IPS DF 6.9 (cell line): ENCODE measurements at regions not wholly inside any gene's neighbourhood (a gene's known extent, or its start where the extent isn't known, plus 50 kb on each side); places are given as distances from the start of the nearest gene placed in this dataset.

Source experiments
- DNase-seq: peaks from one replicate; pipeline ENCODE4 v3.0.0-alpha.2; 2013; ENCODE audit warnings: low read depth, low spot score
- H3K27ac ChIP-seq: one replicate; pipeline ENCODE4 v1.5.1; 2013; ENCODE audit warnings: low read length, control low read depth
- H3K27me3 ChIP-seq: 2 replicates; pipeline ENCODE4 v1.6.1; 2013; ENCODE audit warnings: mild to moderate bottlenecking, low read length; ENCODE audit not compliant: control insufficient read depth, insufficient read depth
- H3K36me3 ChIP-seq: 2 replicates; pipeline ENCODE4 v1.6.1; 2013; ENCODE audit warnings: low read length; ENCODE audit not compliant: control insufficient read depth, insufficient read depth
- H3K4me1 ChIP-seq: 2 replicates; pipeline ENCODE4 v1.6.1; 2013; ENCODE audit warnings: low read length; ENCODE audit not compliant: control insufficient read depth, insufficient read depth
- H3K4me3 ChIP-seq: 2 replicates; pipeline ENCODE4 v1.5.1; 2013; ENCODE audit warnings: mild to moderate bottlenecking, low read length
- H3K9me3 ChIP-seq: 2 replicates; pipeline ENCODE4 v1.6.1; 2013; ENCODE audit warnings: low read length, inconsistent platforms; ENCODE audit not compliant: control insufficient read depth, insufficient read depth
- WGBS: extraction: QIAGEN DNeasy Blood & Tissue Kit; methylation state at CpG from one replicate; pipeline ENCODE4 v1.1.7; 2013; ENCODE audit warnings: mixed read lengths, missing lambda C conversion rate; ENCODE audit not compliant: insufficient read length, insufficient coverage; 5-methylcytosine and 5-hydroxymethylcytosine counted together

DNA sequence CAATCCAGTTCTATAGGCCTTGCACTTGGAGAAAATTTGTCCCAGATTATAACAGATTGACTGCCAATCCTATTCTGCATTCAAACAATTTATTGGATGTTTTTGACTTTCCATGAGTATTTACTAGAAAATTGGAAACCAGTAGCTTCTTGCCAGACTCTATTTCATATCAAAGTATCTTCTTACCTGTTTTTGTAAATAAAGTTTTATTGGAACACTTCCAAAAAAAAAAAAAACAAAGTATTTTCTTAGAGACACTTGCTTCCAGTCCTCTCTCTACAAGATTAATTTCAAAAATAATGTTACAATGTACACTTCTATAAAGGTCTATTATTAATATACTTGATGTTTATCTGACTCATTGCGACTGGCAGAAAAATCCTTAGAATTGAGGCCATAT is 209.2 kb upstream of the PCDH9 start:
- Histone ChIP-seq H3K36me3 (no peaks in the 10 kb centered on the region), H3K4me1 (no peaks in the 10 kb centered on the region), H3K4me3 (no peak overlapping the region), H3K27ac (no peak overlapping the region), H3K27me3 (no peaks in the 10 kb centered on the region), H3K9me3 (no peaks in the 10 kb centered on the region)
- no peak for DNase-seq
- WGBS = no CpG with 5 or more reads among the region's 1 CpG

DNA sequence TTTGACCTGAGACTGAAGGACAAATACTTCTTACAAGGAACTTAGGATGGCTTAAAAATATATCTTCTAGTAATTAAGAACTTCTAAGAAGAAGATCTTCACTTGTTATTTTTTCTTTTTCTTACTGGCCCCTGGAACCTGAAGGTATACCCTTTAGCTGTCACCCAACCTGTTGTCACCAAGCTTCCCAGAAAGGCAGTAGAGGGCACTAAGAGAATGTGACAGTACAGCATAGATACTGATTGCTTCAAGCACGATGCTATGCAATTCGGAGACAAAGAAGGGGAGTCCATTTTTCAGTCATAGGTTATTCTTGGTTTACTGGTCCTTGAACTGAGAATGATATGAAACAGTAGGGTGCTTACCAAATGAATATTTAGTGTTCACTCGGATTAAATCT is 208.3 kb upstream of the PCDH9 start:
- DNase-seq = peak; percentile 7
- no peaks in the 10 kb centered on the region for H3K4me1 ChIP-seq
- H3K4me3 ChIP-seq = no peak overlapping the region
- no peaks in the 10 kb centered on the region for H3K27me3 ChIP-seq
- no CpG with 5 or more reads among the region's 3 CpGs for WGBS
- H3K36me3 ChIP-seq = no peaks in the 10 kb centered on the region
- H3K27ac ChIP-seq = no peak overlapping the region
- H3K9me3 ChIP-seq = no peaks in the 10 kb centered on the region

DNA sequence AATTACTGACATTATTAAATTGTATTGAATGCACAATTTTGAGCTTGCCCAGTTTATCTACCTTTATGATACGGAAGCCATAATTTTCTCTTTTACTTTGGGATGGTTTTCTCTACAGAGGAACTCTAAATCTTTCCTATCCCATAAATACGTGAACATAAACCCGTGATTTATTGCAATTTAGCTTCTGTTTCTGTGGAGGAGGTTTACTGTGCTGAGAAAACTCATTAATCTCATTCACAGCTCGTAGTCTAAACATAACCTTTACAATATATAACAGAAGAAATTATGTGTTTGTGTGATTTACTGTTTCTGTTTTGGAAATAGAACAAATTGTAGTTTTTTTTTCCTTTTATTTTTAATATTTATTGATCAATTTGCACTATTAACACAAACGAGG is 207.1 kb upstream of the PCDH9 start:
- H3K4me1 ChIP-seq = no peaks in the 10 kb centered on the region
- no peak overlapping the region for H3K27ac ChIP-seq
- no peak overlapping the region for H3K4me3 ChIP-seq
- H3K27me3 ChIP-seq = no peaks in the 10 kb centered on the region
- no peak for DNase-seq
- no peaks in the 10 kb centered on the region for H3K36me3 ChIP-seq
- no CpG with 5 or more reads among the region's 5 CpGs for WGBS
- no peaks in the 10 kb centered on the region for H3K9me3 ChIP-seq

GRCh38 chr13:67421475-67421874 is 191.3 kb upstream of the PCDH9 start:
- H3K27me3 ChIP-seq = no peaks in the 10 kb centered on the region
- no CpG with 5 or more reads among the region's 1 CpG for WGBS
- no peaks in the 10 kb centered on the region for H3K4me1 ChIP-seq
- no peak overlapping the region for H3K4me3 ChIP-seq
- no peak overlapping the region for H3K27ac ChIP-seq
- H3K9me3 ChIP-seq = no peaks in the 10 kb centered on the region
- no peaks in the 10 kb centered on the region for H3K36me3 ChIP-seq
- DNase-seq = no peak

GRCh38 chr13:67416047-67416925 is 186.2 kb upstream of the PCDH9 start:
- Histone ChIP-seq H3K4me3 (no peak overlapping the region), H3K27me3 (no peaks in the 10 kb centered on the region), H3K9me3 (no peaks in the 10 kb centered on the region), H3K4me1 (no peaks in the 10 kb centered on the region), H3K36me3 (no peaks in the 10 kb centered on the region), H3K27ac (no peak overlapping the region)
- DNase-seq = peak; percentile 54
- WGBS = no CpG with 5 or more reads among the region's 9 CpGs

DNA sequence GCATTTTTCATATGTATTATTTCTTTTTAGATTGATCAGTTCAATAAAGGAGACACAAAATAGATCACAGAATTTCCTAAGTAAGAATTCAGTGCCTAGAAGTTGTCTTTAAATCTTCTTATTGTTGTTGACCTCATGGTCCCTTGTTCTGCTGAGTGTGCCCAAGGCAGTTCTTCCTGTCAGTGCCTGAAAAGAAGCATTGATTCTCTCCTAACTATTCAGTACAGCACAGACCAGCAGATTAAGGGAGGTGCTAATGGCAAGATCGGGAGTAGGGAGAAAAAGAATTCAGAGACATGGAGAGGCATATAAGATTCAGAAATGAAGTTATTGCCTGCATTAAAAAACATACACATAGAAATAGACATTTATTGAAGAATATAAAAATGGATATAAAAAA is 180.5 kb upstream of the PCDH9 start:
- DNase-seq = no peak
- WGBS = no CpG with 5 or more reads among the region's 1 CpG
- no peaks in the 10 kb centered on the region for H3K9me3 ChIP-seq
- H3K27me3 ChIP-seq = no peaks in the 10 kb centered on the region
- H3K4me1 ChIP-seq = no peaks in the 10 kb centered on the region
- no peak overlapping the region for H3K27ac ChIP-seq
- H3K36me3 ChIP-seq = no peaks in the 10 kb centered on the region
- H3K4me3 ChIP-seq = no peak overlapping the region

DNA sequence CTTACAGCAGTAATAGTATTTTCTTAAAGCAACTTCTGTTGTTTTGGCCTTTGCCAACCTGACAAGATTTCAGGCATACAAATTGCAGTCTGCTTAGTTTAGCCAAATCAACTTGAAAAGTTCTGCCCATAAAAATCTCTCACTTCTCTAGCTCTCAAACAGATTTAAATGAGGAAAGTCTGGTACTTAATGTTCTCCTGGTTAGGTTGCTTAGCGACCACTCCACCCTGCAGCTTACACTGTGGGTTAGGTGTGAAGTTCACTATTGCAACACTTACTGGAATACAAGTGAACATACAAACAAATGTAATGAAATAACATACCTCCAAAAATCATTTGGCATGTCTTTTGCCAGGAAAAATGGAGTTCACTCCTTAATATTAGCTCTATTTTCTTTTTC is 178.7 kb upstream of the PCDH9 start:
- H3K4me1 ChIP-seq = no peaks in the 10 kb centered on the region
- no peak overlapping the region for H3K4me3 ChIP-seq
- H3K27me3 ChIP-seq = no peaks in the 10 kb centered on the region
- H3K27ac ChIP-seq = no peak overlapping the region
- WGBS = no CpG with 5 or more reads among the region's 1 CpG
- no peaks in the 10 kb centered on the region for H3K36me3 ChIP-seq
- H3K9me3 ChIP-seq = no peaks in the 10 kb centered on the region
- DNase-seq = no peak

- DNase-seq = no peak
- no peaks in the 10 kb centered on the region for H3K9me3 ChIP-seq
- no peaks in the 10 kb centered on the region for H3K36me3 ChIP-seq
- H3K27me3 ChIP-seq = no peaks in the 10 kb centered on the region
- no peak overlapping the region for H3K27ac ChIP-seq
- WGBS = no CpG with 5 or more reads among the region's 7 CpGs
- no peaks in the 10 kb centered on the region for H3K4me1 ChIP-seq
- no peak overlapping the region for H3K4me3 ChIP-seq
Observed at GRCh38 chr13:67402546-67402945, 172.4 kb upstream of the PCDH9 start.

DNA sequence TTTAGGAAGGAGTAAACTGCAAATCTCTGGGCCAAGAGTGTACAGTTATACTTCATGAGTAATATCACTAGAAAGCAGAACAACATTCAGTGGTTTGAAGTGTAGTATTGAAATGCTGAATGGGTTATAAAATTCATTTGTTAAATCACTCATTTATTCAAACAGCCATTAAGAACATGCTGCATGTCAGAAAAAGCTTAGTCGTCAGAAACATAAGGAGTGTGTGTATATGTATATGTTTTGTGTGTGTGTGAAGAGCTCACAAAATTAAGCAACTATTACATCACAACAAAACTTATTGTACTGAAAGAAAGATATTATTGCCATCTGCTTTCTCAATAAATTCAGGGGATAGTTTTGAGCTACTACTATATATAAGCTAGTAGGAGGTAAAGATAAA is 165.4 kb upstream of the PCDH9 start:
- no peaks in the 10 kb centered on the region for H3K9me3 ChIP-seq
- no peaks in the 10 kb centered on the region for H3K4me1 ChIP-seq
- H3K27ac ChIP-seq = no peak overlapping the region
- H3K4me3 ChIP-seq = no peak overlapping the region
- no peaks in the 10 kb centered on the region for H3K27me3 ChIP-seq
- DNase-seq = no peak
- WGBS = no CpG with 5 or more reads among the region's 1 CpG
- H3K36me3 ChIP-seq = no peaks in the 10 kb centered on the region

DNA sequence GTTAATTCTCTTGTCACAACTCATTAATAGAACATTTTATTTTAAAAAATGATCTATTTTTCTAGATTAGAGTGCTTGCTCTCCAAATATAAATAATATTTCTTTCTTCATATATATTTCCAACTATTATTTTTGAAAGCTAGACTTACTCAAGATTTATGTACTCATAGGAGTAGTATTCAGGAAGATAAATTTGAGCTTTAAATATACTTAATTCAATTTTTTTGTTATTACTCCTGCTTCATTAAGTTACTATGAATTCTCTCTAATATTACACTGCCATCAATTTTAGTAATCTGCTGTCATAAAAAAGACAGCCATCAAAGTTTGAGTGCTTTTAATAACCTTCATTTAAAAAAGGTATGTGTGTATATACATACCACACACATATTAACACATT is 161.9 kb upstream of the PCDH9 start:
- no peak overlapping the region for H3K27ac ChIP-seq
- no peaks in the 10 kb centered on the region for H3K36me3 ChIP-seq
- H3K27me3 ChIP-seq = no peaks in the 10 kb centered on the region
- no peak overlapping the region for H3K4me3 ChIP-seq
- no peak for DNase-seq
- no peaks in the 10 kb centered on the region for H3K9me3 ChIP-seq
- H3K4me1 ChIP-seq = no peaks in the 10 kb centered on the region

GRCh38 chr13:67390462-67391086 is 160.4 kb upstream of the PCDH9 start:
- no peaks in the 10 kb centered on the region for H3K27me3 ChIP-seq
- H3K9me3 ChIP-seq = no peaks in the 10 kb centered on the region
- DNase-seq = no peak
- H3K4me1 ChIP-seq = no peaks in the 10 kb centered on the region
- no peak overlapping the region for H3K4me3 ChIP-seq
- no peaks in the 10 kb centered on the region for H3K36me3 ChIP-seq
- no CpG with 5 or more reads among the region's 2 CpGs for WGBS
- no peak overlapping the region for H3K27ac ChIP-seq
